HG03095 (cell line): ENCODE measurements at regions not wholly inside any gene's neighbourhood (a gene's known extent, or its start where the extent isn't known, plus 50 kb on each side); places are given as distances from the start of the nearest gene placed in this dataset.

Source experiments
- ATAC-seq: cut with Tn5 transposase; IDR thresholded peaks from one replicate; pipeline ENCODE4 v1.9.1; 2021; ENCODE audit warnings: moderate library complexity; ENCODE audit not compliant: unreplicated experiment

DNA sequence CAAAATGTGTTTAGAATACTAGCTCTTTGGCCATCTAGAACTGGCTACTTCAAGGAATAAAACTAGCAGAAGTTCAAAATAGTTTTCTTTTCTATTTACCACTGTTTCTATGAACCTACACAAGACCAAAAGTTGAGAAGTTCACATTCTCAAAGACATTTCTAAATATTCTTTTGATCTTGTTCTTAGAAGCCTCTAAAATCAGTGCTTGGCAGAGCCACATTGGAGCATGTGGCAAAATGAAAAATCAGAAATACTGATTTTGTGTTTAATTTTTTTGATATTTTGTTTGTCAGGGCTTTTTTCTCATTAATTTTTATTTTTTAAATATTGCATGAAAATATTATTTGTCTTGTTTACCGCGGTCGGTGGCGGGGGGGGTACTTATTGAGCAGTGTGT is 853.8 kb upstream of the INTU start:
- ATAC-seq, result no peak

DNA sequence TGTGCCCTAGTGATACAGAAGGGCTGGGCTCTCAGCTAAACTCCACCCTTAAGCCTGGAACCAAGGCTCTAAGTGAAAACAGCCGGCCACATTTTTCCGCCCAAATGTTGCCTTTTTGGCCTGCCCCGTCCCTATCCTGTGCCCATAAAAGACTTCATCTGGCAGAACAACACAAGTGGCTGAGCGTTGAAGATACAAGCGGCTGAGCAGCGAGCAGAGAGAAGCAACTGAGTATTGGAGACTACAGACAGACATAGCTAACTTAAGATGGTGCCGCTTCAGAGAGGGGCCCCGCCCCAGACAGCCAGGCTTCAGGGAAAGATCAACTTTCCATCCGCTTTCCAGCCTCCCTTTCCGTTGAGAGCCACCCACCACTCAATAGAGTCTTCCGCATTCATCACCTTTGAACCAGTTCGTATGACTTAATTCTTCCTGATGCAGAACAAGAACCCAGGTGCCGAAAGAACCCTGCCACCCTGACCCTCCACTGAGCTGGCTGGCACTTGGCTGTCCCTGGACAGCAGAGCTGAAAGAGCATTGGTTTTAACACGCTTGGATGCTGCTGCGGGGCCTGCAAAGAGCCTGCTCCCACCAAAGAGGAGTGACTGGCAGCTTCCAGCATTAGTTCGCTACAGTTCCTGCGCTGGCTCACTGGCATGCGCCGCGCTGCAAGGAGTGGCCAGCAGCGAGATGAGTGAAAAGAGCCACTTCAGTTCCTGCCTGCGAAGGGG is 853.2 kb upstream of the INTU start:
- ATAC-seq, result no peak

DNA sequence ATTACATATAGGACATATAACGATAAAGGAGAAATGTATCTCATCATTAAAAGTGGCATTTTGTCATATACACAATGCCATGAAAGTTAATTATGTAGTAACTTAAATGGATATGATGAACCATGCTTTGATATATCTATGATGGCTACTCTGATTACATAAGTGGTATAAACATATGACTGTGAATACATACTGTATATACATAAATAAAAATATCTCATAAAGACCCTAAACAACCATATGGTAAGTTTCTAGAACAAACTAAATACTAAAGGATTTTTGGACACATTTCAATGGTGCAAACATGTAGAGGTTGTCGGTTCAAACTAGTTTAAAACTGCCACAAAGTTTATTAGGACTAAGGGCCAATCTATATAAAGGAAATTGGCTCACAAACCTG is 849.6 kb upstream of the INTU start:
- ATAC-seq, result no peak

DNA sequence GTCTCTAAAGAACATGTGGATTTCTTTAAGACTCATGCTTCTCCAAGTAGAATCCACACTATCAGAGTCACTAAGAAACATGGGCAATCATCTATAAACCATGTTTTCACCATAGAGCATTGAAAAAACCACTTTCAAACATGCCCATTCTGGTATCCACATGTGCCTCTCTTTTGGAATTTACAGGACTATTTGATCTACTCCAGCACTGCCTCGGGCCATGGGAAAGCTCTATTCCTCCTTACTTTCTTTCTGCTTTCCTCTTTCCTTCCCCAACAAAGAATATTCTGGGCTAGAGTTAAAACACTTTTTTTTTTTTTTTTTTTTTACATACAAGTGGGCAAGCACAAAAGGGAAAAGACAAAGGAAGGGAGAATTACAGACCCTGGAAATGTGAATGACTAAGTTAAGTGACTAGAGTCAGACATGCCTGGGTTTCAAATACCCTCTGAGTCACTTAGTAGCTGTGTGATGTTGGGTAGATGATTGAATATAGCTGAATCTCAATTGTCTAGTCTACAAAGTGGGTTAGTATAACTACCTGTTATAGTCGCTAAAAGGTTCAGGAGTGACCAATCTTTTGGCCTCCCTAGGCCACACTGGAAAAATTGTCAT is 847.7 kb upstream of the INTU start:
- ATAC-seq, result no peak

DNA sequence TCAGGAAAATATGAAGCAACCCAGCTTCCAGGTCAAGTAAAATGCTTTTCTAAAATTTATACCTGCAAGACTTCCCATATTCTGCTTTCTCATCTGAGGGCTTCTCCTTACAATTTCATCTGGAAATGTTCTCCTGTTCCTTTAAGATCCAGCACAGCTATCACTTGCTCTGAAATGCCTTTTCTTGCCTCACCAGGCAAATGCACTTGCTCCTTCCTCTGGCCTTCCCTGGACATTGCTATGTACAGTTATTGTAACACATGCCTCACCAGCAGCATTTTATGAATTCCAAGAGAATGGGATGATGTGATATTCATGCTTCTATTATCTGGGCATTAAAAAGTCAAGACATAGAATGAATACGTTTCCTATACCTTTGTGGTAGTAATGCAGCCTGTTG is 842.1 kb upstream of the INTU start:
- no peak for ATAC-seq

DNA sequence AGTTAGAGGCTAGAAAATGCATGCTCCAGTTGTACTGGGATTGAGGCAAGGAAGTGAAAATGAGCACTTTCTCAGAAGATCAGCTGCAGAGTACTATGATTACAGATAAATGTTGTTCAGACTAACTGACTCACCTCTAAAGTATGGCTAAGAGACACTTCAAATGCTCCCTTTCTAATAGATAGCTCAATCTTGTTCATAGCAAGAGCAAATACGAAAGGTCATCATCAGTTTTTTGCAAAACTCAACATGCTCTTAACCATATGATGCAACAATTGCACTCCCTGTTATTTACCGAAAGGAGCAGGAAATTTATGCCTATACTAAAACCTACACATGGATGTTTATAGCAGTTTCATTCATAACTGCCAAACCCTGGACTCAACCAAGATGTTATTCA is 838.4 kb upstream of the INTU start:
- ATAC-seq, result no peak

DNA sequence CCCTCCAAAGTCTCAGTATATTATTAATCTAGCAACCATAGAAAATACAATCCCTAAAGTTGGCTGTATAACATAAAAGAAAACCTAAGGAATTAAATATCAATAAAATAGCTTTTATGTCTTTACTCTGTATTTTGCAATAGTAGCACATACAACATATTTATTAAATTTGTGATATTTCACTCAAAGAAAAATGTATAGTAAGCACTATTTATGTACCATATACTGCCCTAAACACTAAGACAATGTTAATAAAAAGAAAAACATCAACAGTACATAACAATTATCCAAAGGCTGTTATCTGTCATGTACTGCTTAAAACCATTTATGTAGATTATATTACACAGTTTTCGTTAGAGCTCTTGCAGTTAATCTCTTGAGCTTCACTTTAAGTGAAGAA is 834.5 kb upstream of the INTU start:
- no peak for ATAC-seq

DNA sequence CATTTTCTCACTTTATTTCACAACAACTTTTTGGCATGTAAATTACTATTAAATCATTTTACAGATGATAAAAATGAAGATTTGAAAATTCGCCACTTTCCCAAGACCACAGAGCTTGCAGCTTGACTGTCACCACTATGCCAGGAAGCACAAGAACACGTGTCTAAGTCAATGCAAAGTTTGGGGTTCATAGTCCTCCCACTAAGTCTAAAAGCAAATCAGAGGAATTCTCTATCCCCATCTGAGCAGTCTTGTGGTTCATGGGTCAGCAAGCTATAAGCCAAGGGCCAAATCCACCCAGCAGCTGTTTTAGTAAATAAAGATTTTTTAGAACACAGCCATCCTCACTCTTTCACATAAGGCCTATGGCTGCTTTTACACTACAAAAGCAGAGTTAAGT is 833.3 kb upstream of the INTU start:
- no peak for ATAC-seq

DNA sequence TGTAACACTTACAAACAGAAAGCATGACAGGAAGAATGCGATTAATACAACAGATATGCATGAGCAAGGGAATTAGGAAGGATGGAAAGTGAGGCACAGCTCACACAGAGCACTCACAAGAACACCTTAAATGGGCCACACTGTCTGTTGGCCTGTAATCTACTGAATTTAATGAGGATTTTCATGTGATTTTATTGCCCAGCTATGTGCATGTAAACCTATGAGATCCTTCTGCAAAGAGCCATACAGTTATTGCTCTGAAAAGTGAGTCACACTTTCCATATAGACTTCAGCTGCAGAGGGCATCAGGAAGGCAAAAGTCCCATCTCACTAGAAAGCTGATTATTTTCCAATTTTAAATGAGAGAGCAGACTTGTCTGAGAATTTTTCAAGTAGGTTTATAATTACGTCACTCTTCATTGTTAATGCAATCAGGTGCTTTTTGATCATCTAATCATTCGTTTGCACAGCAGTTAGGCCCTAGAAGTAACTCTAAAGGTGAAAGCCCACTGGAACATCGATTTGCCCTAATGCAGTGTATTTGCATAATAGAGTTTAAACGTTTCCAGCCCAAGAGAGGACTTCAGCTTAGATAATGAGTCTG is 832.7 kb upstream of the INTU start:
- no peak for ATAC-seq

DNA sequence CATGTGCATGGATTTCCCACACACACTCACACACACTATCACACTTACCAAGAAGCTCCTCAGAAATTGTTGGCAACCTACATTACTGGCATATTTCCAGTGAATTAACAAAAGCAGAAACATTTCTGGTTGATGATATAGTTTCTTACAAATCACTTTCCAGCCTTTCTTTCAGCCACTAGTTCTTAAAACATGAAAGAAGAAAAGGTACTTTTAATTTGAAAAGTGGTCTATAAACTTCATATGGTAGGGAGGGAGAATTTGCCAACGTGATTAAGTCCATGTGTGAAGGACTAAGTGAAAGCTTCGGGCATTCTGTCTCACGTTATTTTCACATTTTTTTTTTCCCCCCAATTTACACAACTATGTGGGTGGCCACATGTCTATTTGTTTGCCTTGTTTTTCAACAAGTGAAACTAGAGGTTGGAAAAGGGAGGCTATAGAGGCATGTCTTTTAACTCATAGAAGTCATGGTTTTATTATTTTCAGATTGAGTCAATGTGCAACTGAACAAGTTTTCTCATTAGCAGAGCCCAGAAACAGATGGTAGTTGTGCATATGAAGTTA is 832.1 kb upstream of the INTU start:
- ATAC-seq, result no peak

DNA sequence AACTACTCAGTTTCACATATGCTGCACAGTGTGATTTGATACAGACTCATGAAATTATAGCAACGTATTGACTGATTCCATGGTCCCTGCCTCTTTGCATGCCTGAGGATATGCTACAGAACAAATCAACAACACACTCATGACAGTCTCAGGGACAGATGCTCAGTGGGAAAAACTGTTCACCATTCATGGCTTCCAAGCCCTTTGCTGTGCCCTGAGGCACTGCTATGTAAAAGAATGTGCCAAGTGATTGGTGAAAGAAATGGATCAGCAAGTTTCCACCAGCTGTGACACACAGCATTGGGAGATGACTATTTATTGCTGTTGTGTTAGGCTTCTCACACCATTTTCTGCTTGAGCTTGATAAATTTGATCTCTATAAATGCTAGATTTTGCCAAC is 825.6 kb upstream of the INTU start:
- no peak for ATAC-seq

DNA sequence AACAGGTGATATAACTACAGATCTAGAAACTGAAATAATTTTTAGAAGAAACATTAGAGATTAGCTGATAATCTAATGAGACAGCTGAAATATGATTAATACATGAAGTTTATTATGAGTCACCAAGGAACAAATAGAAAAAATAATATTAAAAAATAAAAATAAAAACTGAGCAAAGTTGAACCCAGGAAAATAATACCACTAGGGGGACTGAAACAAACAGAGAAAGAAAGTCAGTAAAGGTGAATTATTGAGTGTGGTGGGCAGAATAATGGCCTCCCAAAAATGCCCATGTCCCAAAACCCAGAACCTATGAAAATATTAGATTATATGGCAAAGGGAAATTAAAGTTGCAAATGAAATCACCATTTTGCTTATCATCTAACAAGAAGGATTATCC is 820.7 kb upstream of the INTU start:
- no peak for ATAC-seq

DNA sequence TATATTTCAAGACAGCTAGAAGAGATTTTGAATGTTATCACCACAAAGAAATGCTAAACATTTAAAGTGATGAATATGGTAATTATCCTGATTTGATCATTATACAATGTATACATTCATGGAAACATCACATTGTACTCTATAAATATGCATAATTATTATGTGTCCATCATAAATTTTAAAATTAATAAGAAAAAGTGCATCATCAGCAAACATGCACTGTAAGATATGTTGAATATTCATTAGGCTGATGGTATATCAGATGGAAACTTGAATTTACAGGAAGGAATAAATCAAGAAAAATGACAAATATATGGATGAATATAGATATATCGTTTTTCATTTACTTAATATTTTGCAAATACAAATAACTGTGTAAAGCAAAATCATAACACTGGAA is 812.1 kb upstream of the INTU start:
- no peak for ATAC-seq

DNA sequence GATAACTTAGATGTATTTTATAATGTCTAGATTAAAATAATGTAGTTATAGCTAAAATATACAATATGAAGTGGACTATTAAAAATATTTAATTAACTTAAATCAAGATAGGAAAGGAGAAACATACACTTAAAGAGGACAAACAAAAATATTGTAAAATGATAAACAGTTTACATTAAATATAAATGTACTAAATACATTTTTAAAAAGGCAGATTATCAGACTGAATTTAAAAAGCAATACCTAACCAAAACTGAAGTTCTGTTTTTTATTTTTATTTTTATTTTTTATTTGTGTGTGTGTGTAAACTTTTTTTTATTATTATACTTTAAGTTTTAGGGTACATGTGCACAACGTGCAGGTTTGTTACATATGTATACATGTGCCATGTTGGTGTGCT is 811.6 kb upstream of the INTU start:
- no peak for ATAC-seq

DNA sequence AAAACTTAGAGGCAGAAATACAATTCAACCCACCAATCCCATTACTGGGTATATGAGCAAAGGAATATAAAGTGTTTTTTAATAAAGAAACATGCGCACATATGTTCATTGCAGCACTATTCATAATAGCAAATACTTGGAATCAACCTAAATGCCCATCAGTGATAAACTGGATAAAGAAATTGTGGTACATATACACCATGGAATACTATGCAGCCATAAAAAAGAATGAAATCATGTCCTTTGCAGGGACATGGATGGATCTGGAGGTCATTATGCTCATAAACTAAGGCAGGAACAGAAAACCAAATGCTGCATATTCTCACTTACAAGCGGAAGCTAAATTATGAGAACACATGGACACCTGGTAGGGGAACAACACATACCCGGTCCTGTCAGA is 807.7 kb upstream of the INTU start:
- ATAC-seq, result no peak

DNA sequence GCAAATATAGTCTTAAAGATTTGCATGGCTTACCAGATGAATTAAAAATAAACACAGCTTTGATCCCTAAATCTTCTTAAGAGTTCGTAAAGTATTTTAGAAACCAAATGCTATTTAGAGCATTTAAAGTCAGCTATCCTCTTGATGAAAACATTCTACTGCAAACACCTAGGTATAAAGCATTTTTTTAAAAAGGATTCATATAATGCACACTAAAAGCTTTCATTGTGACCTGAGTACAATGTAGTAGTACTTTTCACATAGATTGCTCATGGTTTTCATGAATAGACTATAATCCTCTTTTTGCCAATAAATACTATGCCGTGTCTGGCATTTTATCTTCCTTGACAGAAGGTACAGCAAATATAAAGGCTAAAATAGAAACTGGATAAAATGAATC is 805.1 kb upstream of the INTU start:
- ATAC-seq, result no peak

DNA sequence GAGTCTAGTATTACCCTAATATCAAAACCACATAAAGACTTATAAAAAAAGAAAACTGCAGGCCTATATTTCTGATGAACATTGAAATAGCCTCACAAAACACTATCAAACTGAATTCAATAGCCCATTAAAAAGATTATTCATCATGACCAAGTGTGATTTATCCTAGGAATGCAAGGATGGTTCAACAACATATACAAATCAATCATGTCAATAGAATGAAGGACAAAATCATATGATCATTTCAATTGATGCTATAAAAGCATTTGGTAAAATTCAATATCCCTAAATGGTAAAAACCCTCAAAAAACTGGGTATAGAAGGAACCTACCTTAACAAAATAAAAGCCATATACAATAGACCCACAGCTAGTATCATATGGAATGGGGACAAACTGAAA is 797.9 kb upstream of the INTU start:
- no peak for ATAC-seq

DNA sequence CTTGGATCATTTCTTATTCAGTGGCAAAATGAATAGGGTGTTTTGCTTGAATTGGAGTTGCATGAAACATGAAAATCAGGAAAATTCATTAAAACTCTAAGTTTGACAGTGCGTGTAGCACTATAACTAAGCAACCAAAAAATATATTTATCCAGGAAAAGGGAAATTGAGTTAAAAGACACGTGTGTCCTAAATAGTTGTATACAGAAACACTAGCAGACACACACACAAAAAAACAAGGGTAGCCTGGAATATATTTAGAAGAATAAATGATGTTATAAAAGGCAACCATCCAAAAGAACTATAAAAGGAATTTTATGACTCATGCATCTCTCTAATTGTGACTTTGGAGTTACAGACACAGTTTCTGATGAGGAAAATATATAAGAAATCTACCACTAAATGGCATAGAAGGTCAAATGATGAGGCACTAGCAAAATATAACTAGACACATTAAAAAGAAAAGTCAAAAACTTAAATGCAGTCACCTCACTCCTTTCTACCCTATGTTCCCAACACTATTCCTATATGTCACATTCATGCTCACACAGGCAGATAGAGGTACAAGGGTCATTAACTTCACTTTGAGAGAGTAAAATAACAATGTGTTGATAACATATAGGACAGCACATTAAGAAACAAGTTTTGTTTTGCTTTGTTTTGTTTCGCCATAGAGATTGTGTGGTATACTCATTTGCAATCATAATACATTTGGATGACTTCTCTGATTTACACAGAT is 793.6 kb upstream of the INTU start:
- ATAC-seq, result no peak

DNA sequence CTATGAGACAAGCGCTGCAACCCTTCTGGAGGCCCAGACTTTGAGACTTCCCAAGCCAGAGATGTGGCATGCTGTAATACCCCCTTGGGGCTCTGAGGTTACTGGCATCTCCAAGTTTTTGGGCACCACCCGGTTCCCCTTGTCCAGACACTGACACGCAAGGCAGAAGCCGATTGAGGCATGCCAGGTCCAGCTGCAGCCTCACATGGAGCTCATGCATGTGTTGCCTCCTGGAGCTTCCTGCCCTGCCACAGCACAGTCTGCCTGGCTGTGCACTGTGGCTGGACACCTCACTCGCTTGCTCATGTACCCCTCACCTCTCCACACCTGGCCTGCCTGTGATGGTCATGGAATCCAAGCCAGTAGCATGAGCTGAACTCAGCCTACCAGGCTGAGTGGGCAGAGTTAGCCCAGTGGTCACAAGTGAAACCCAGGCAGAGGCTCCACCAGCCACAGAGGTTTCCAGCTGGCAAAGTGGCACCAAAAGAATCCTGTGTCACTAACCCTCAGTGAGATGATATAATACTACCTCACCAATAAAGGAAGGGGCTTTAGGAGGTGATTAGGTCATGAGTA is 789.2 kb upstream of the INTU start:
- ATAC-seq, result no peak

DNA sequence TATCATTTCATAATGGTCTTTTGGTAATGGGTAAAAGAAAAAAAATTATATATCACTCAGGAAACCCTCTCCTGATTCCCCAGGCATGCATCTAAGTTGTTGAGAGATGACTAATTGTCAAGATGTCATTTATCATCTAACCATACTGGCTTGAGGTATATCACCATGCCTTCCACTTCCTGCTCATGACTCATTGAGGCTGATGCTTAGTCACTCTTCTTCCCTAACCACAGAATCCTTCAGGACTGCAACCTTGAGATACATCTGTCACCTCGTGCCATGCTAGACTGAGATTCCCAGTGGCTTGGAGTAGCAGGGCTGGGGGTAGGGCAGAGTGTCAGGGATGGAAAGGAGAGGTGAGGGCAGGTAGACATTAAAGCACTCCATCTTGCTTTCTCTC is 782.5 kb upstream of the INTU start:
- ATAC-seq, result peak; percentile 44

DNA sequence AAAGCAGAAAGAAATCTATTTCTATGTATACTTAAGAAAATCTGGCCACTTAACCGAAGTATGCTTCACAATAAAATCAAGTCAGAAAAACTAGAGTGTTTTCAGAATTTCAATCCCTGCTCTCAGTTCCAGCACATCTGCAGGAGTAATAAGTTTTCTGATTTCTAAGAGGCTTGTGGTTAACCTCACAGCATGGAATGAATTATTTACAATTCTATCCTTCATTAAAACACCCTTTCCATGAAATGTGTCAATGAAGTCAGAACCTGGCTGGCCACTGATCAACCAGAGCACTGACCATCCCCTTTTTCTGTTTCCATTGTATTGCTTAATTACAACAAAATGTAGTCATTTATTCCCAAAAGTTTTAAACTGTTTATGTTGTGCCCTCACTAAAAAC is 781.4 kb upstream of the INTU start:
- no peak for ATAC-seq
